Liver (tissue), 3 donors: ENCODE measurements at regions not wholly inside any gene's neighbourhood (a gene's known extent, or its start where the extent isn't known, plus 50 kb on each side); places are given as distances from the start of the nearest gene placed in this dataset.

ENCODE experiments used
- CTCF ChIP-seq: fragments of 150-350 bp; IDR thresholded peaks from 2 replicates; pipeline ENCODE4 v1.5.1; 2017; ENCODE audit warnings: improper control_type of control experiment, low read depth, low read length; ENCODE audit not compliant: missing input control
- EGR1 ChIP-seq, 2 donors: IDR thresholded peaks; 2 replicates each; pipeline ENCODE4 v1.6.1; 2016 to 2018; ENCODE audit warnings: antibody characterized with exemption in 2 of 2, low read depth in 2 of 2
- JUND ChIP-seq, 2 donors: IDR thresholded peaks; 2 replicates each; pipeline ENCODE4 v1.6.1; 2016; ENCODE audit warnings: antibody characterized with exemption in 2 of 2
- MAX ChIP-seq: IDR thresholded peaks from 2 replicates; pipeline ENCODE4 v1.6.1; 2016; ENCODE audit warnings: antibody characterized with exemption
- YY1 ChIP-seq: IDR thresholded peaks from 2 replicates; pipeline ENCODE4 v1.6.1; 2016; ENCODE audit warnings: antibody characterized with exemption, mild to moderate bottlenecking
- donor health status: healthy.
- donor health status: healthy.

GRCh38 chr2:82528288-82528687 is 1930.8 kb downstream of the SUCLG1 start:
- no peak for TF ChIP-seq CTCF
- TF ChIP-seq YY1, result no peak
- TF ChIP-seq EGR1 (IDR thresholded peaks at IDR 0.05; ENCODE audit: low read depth in 2 of 2), result no peak
- no peak for TF ChIP-seq JUND (IDR thresholded peaks at IDR 0.05)
- TF ChIP-seq MAX, result no peak
